NCI-H2227 (cell line): ENCODE measurements at regions not wholly inside any gene's neighbourhood (a gene's known extent, or its start where the extent isn't known, plus 50 kb on each side); places are given as distances from the start of the nearest gene placed in this dataset.

Experiments used
- DNase-seq: peaks from one replicate; lab custom pipeline; 2025; ENCODE audit not compliant: unreplicated experiment; lab: John Stamatoyannopoulos, UW

DNA sequence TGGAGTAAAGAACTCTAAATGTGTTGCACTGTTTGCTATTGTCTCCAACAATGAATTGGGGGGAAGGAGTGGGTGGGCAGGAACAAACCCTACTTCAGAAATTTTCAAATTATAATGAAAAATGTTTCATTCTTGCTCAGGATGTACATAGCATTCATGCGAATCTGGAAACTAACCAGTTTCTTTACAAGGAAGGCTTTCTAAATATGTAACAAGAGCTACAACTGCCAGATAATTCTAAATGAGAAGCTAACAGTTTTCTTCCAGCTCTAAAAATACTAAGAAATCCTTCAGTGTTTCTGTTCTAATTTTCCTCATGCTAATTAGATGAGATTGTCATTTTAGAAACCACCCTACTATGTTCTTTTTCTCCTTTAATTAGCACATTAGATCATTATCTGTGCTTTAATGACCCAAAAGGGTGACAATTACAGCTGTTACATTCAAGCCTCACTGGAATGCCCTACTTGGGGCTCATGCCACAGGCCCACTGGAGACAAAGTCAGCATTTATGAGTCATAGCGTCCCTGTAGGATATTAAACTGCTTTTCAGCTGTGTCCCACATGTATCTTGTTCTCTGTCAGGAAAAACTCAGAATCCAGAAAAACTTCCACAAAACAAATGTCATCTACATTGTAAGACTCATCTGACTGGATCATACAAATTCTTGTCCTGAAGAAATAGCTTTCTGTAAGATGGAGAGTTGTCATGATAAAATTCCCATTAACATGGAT lies 804.6 kb upstream of the CXADR start:
- DNase-seq = no peak

DNA sequence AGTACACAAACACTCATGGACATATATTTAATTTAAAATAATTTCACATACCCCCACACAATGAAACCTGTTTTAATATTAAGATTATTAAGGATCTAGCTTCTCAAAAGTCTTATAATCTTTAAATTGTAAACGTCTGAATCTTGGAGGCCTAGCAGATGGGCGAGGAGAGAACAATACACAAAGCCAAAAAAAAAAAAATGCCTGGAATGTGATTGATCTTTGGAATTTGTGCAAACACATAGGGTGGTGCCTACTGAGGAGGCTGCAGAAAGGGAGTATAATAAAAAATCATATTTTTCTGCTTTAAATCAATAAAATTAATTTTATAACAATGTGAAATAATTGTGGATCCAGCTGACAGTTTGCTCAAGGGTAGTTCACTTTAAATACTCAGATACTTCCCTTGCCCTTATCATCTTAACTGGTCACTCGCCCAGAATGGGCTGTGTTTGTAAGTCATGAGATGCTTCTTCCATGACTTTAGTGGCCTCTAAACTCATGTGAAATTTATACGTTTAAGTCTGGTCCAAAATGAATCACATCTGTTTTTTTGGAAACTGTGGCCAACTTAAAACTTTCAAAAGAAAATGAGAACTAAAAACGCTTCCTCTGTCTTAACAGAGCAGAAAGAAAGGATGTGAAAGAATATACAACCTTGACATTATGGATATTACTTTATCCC lies 802.8 kb upstream of the CXADR start:
- DNase-seq = no peak

GRCh38 chr21:16711757-16712156 lies 801.1 kb upstream of the CXADR start:
- DNase-seq = no peak

DNA sequence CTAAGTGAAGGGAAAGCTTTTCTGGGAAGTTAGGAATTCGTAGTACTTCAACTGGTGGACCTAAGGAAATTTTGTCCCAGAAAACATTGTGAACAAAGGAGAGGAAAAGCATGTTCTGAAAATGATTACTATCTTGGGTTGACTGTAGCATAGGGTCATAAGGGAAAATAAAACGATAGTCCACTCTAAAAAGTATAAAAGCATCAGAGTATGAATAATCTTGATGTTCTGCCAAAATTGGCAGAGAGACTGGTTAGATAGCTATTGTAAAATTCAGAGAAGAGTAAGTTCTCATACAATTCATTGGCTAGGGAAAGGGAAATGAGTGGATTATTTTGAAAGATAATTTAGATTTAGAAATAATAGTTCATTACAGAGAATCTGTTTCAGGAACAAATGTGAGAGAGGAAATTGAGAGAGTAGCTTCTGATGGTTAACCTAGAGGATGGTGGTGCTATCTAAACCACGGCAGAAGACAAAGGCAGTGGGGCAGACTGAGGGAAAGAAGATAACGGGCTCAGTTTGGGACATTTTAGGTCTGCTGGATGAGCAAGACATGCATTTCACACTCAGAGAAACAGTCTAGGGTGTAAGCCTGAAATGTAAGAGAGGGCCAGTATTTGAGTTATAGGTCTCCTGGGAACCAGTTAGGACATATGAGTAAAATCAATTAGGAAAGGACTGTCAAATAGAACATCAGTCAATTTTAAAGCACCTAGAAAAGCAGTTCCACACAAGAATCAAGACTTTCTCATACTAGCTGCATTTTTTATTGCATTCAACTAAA lies 799.3 kb upstream of the CXADR start:
- DNase-seq = no peak

DNA sequence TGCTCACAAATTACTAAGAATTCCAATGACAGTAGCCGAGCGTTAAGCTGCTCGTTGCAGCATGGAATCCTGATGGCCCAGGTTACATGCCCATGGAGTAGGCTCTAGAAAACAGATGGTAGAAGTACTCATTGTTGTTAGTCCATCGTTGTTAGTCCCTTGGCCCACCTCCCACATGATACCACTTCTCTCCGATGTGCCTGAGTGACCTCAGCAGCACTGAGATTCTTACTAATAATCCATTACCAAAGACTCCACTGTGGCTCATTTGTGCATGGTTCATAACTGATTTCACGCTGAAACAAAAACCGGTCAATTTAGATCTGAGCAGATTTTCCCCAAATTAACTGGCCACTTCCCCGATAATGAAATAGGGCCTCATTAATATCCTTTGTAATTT lies 772.3 kb upstream of the CXADR start:
- no peak for DNase-seq

DNA sequence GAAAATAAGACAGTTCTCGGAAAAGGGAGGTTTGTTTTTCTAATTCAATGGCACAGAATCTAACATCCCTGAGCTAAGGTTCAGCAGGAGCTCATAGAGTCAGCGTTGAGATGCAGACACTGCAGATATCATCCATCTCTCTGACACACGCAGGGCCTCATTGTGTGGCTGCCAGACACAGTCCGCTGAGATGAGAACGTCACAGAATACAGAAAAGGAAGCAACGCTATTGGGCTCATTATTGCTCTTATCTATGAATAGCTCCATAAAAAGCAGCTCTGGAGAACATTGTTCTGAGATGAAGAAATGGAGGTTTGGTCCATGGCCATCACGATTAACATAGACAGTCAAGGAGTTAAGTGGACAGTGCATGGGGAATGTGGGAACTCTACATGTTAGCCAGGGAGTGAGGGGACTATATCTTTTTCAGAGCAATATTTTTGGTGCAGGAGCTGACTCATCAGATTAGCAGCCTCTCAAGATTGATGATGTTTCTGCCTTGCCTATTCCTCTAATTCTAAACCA lies 771.6 kb upstream of the CXADR start:
- no peak for DNase-seq

- DNase-seq = no peak
These were observed 770.7 kb upstream of the CXADR start for GRCh38 chr21:16742131-16742641.

DNA sequence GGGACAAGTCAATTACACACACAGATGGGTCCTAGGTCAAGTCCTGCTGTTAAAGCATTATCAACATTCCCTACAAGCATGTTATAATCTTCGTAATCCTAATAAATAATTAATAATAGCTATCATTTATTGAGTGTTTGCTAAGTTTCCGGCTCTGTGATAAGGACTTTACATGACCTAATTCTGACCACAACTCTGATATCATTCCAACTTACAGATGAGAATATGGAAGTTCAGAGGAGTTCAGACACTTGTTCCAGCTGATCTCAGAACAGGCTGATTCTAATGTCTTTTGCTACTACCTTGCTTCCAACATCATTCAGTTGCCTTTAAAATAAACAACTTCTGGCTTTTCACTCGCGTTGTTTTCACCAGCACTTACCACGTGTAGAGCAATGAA lies 770.1 kb upstream of the CXADR start:
- DNase-seq = no peak

GRCh38 chr21:16743317-16743716 lies 769.5 kb upstream of the CXADR start:
- DNase-seq = no peak

- DNase-seq = no peak
These were observed 761.9 kb upstream of the CXADR start for GRCh38 chr21:16750926-16751325.

GRCh38 chr21:16751695-16752474 lies 761.0 kb upstream of the CXADR start:
- DNase-seq = no peak

- no peak for DNase-seq
These were observed 760.4 kb upstream of the CXADR start for GRCh38 chr21:16752475-16752857.

DNA sequence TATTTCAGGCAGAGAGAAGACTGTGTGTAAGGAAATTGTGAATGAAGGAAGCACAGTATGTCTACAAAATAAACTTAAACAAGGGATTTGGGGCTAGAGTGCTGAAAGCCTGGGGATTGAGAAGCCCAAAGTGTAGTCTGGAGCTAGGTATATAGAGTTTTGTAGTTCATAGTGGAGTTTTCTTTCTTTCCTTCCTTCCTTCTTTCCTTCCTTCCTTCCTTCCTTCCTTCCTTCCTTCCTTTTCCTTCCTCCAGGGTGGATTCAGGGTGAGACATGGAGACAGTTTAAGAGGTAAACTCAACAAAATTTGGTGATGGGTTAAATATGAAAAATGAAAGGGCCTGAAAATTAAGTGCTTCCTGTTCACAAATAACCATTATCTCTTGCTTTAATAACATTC lies 757.8 kb upstream of the CXADR start:
- no peak for DNase-seq

- no peak for DNase-seq
These were observed 745.6 kb upstream of the CXADR start for GRCh38 chr21:16767201-16767600.

- no peak for DNase-seq
These were observed 744.7 kb upstream of the CXADR start for GRCh38 chr21:16768096-16768495.

- DNase-seq = no peak
These were observed 742.6 kb upstream of the CXADR start for GRCh38 chr21:16770266-16770665.

- DNase-seq = no peak
These were observed 739.6 kb upstream of the CXADR start for GRCh38 chr21:16773206-16773605.

- DNase-seq = no peak
These were observed 737.8 kb upstream of the CXADR start for GRCh38 chr21:16775076-16775475.

- no peak for DNase-seq
These were observed 735.7 kb upstream of the CXADR start for GRCh38 chr21:16777041-16777720.

DNA sequence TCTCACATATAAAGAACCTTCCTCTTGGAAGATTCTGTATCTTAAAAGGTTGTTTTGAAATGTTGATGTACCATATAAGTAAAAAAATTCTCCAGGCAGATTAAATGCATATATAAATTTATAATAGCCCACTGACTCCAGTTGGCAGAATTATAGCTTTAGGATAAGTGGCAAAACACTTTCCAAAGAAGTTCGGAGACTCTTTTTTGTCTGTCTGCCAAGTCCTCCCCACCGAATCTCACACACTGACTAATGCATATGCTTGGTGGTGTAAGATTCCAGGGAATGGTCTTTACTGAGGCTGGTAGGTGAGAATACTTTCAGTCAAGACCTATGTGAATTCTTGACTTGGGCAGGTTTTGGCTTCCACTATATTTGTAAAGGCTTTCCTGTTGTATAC lies 724.3 kb upstream of the CXADR start:
- DNase-seq = no peak
